ENCODE measurements at regions not wholly inside any gene's neighbourhood (a gene's known extent, or its start where the extent isn't known, plus 50 kb on each side); places are given as distances from the start of the nearest gene placed in this dataset.

- no peak for TF ChIP-seq CTCF (IDR thresholded peaks at IDR 0.05; ENCODE audit: borderline replicate concordance, extremely low read depth, low read length, poor library complexity, severe bottlenecking)
- no peak for TF ChIP-seq EZH2 (IDR thresholded peaks at IDR 0.05; ENCODE audit: borderline replicate concordance, low read depth, low read length, severe bottlenecking)
These were observed 427.3 kb downstream of the GALR1 start for GRCh38 chr18:77676910-77677309.

Data from DND-41 (cell line).